ENCODE measurements at regions not wholly inside any gene's neighbourhood (a gene's known extent, or its start where the extent isn't known, plus 50 kb on each side); places are given as distances from the start of the nearest gene placed in this dataset.

- DNase-seq (ENCODE audit: low read depth in 2 of 2): no peak
Observed at GRCh38 chr10:118835682-118836326, 81.0 kb upstream of the CACUL1 start.

GRCh38 chr10:118838364-118838763 lies 83.6 kb upstream of the CACUL1 start:
- DNase-seq (ENCODE audit: low read depth in 2 of 2): no peak

- DNase-seq (ENCODE audit: low read depth in 2 of 2): no peak
Observed at GRCh38 chr10:118839348-118839747, 84.6 kb upstream of the CACUL1 start.

- no peak for DNase-seq (ENCODE audit: low read depth in 2 of 2)
Observed at GRCh38 chr10:118840071-118840775, 85.5 kb upstream of the CACUL1 start.

GRCh38 chr10:118840776-118841468 lies 86.2 kb upstream of the CACUL1 start:
- no peak for DNase-seq (ENCODE audit: low read depth in 2 of 2)

- DNase-seq (ENCODE audit: low read depth in 2 of 2): no peak
Observed at GRCh38 chr10:118841881-118842605, 87.3 kb upstream of the CACUL1 start.

GRCh38 chr10:118842843-118843624 lies 88.3 kb upstream of the CACUL1 start:
- no peak for DNase-seq (ENCODE audit: low read depth in 2 of 2)

GRCh38 chr10:118843647-118844265 lies 89.0 kb upstream of the CACUL1 start:
- no peak for DNase-seq (ENCODE audit: low read depth in 2 of 2)

- no peak for DNase-seq (ENCODE audit: low read depth in 2 of 2)
Observed at GRCh38 chr10:118844731-118845521, 90.2 kb upstream of the CACUL1 start.

- no peak for DNase-seq (ENCODE audit: low read depth in 2 of 2)
Observed at GRCh38 chr10:118845776-118846175, 91.0 kb upstream of the CACUL1 start.

GRCh38 chr10:118850418-118851061 lies 95.8 kb upstream of the CACUL1 start:
- DNase-seq (ENCODE audit: low read depth in 2 of 2): peak in 1 of 2 experiments; percentile 0

- no peak for DNase-seq (ENCODE audit: low read depth in 2 of 2)
Observed at GRCh38 chr10:118851062-118852035, 96.6 kb upstream of the CACUL1 start.

GRCh38 chr10:118853916-118854315 lies 99.1 kb upstream of the CACUL1 start:
- DNase-seq (ENCODE audit: low read depth in 2 of 2): no peak

GRCh38 chr10:118856106-118856505 lies 101.3 kb upstream of the CACUL1 start:
- DNase-seq (ENCODE audit: low read depth in 2 of 2): no peak

GRCh38 chr10:118865998-118866693 lies 111.4 kb upstream of the CACUL1 start:
- no peak for DNase-seq (ENCODE audit: low read depth in 2 of 2)

- no peak for DNase-seq (ENCODE audit: low read depth in 2 of 2)
Observed at GRCh38 chr10:118867768-118868167, 113.0 kb upstream of the CACUL1 start.

- DNase-seq (ENCODE audit: low read depth in 2 of 2): no peak
Observed at GRCh38 chr10:118868589-118868988, 113.8 kb upstream of the CACUL1 start.

All from fibroblast of skin of left quadriceps (primary cell).